OCI-LY1 (cell line): ENCODE measurements at regions not wholly inside any gene's neighbourhood (a gene's known extent, or its start where the extent isn't known, plus 50 kb on each side); places are given as distances from the start of the nearest gene placed in this dataset.

Experiments
- CTCF ChIP-seq: fragments of 200-600 bp; sonication (generic), shearing (Covaris generic); IDR thresholded peaks from 2 replicates; pipeline ENCODE4 v1.5.1; 2017; ENCODE audit warnings: mild to moderate bottlenecking, antibody characterized with exemption, low read length, moderate library complexity, mixed read lengths
- EZH2 ChIP-seq: fragments of 200-600 bp; sonication (generic), shearing (Covaris generic); IDR thresholded peaks from 2 replicates; pipeline ENCODE4 v1.8.0; 2017; ENCODE audit warnings: borderline replicate concordance, mixed run types, mild to moderate bottlenecking, antibody characterized with exemption, low read length, moderate library complexity, mixed read lengths

GRCh38 chr21:39048574-39048973 is 134.7 kb downstream of the PSMG1 start:
- TF ChIP-seq CTCF (no peak), EZH2 (no peak)
